CD4-positive, alpha-beta memory T cell (primary cell): ENCODE measurements at regions not wholly inside any gene's neighbourhood (a gene's known extent, or its start where the extent isn't known, plus 50 kb on each side); places are given as distances from the start of the nearest gene placed in this dataset.

Experiments used
- CTCF ChIA-PET: fragments of 350-600 bp; sonication (Branson Sonifier 250); formaldehyde crosslinking; loops from one replicate; lab custom pipeline; 2021; ENCODE audit warnings: inconsistent platforms; ENCODE audit not compliant: partially characterized antibody; lab: Charles Lee
- POLR2A ChIA-PET: fragments of 350-600 bp; sonication (Branson Sonifier 250); formaldehyde crosslinking; loops from one replicate; lab custom pipeline; 2021; ENCODE audit not compliant: partially characterized antibody; lab: Charles Lee
- DNase-seq, 5 donors: peaks; one replicate each; pipeline versions ENCODE4 v3.0.0 to v3.0.0-alpha.2; 2020 to 2022; ENCODE audit warnings: mixed read lengths in 1 of 5
- H3K27ac ChIP-seq: one replicate; pipeline ENCODE4 v1.7.0; 2013; ENCODE audit warnings: low read depth, low read length
- H3K27me3 ChIP-seq: 2 replicates; pipeline ENCODE4 v1.7.0; 2013; ENCODE audit warnings: mild to moderate bottlenecking, low read length, moderate library complexity; ENCODE audit not compliant: insufficient read depth
- H3K36me3 ChIP-seq: 2 replicates; pipeline ENCODE4 v1.7.0; 2013; ENCODE audit warnings: mild to moderate bottlenecking, low read length, moderate library complexity; ENCODE audit not compliant: insufficient read depth
- H3K4me1 ChIP-seq: 2 replicates; pipeline ENCODE4 v1.7.0; 2013; ENCODE audit warnings: mild to moderate bottlenecking, low read length, moderate library complexity; ENCODE audit not compliant: insufficient read depth
- H3K4me3 ChIP-seq, 2 donors: one replicate each; pipeline ENCODE4 v1.7.0; 2013; ENCODE audit warnings: low read length in 2 of 2, mild to moderate bottlenecking in 1 of 2
- H3K9me3 ChIP-seq, 2 donors: one replicate each; pipeline ENCODE4 v1.7.0; 2013; ENCODE audit warnings: low read length in 2 of 2, control low read depth in 1 of 2; ENCODE audit not compliant: control insufficient read depth in 1 of 2
- H3K27ac Mint-ChIP-seq, 7 donors: one replicate each; pipeline ENCODE4 v1.8.0; 2020 to 2021; ENCODE audit warnings: mixed read lengths in 7 of 7, mild to moderate bottlenecking in 6 of 7, inconsistent platforms in 3 of 7, moderate library complexity in 3 of 7
- H3K27me3 Mint-ChIP-seq, 2 donors: one replicate each; pipeline ENCODE4 v1.8.0; 2020 to 2021; ENCODE audit warnings: mixed read lengths in 2 of 2
- H3K36me3 Mint-ChIP-seq, 2 donors: one replicate each; pipeline ENCODE4 v1.8.0; 2020 to 2021; ENCODE audit warnings: mixed read lengths in 2 of 2, inconsistent platforms in 1 of 2, mild to moderate bottlenecking in 1 of 2
- H3K4me1 Mint-ChIP-seq, 4 donors: one replicate each; pipeline ENCODE4 v1.8.0; 2020 to 2021; ENCODE audit warnings: mixed read lengths in 4 of 4, mild to moderate bottlenecking in 1 of 4
- H3K4me3 Mint-ChIP-seq, 8 donors: one replicate each; pipeline ENCODE4 v1.8.0; 2020 to 2021; ENCODE audit warnings: mixed read lengths in 8 of 8, mild to moderate bottlenecking in 7 of 8, moderate library complexity in 6 of 8, inconsistent platforms in 3 of 8
- H3K9me3 Mint-ChIP-seq, 8 donors: one replicate each; pipeline ENCODE4 v1.8.0; 2020 to 2021; ENCODE audit warnings: mixed read lengths in 8 of 8, mild to moderate bottlenecking in 5 of 8, inconsistent platforms in 3 of 8, moderate library complexity in 1 of 8
- intact Hi-C: fragments of 100-400 bp; cut with micrococcal nuclease; formaldehyde crosslinking; loops from one replicate; pipeline ENCODE4 v1.15.1; 2023

DNA sequence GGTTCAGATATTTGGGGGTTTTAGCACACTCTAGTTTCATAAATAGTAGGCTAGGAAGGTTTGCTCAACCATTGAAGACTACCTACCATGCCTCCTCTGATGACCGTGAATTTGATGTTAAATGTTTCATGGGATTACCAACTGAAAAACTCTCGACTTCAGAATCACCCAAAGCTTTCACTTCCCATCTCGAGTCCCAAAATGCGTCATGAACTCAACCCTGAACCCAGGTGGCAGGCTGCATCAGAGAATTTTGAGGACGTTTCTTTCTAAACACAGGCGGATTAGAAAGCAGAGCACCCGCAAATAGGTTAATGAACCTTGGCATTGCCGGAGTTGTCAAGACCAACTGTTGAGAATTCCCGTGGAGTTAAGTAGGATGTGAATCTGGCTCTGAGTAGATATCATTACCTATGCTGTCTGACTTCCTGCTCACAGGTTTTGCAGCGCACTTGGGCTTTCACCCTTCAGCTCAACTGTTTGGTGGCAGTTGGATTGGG, 98.4 kb upstream of the ADTRP start:
- Histone ChIP-seq H3K9me3 (no peaks in the 10 kb centered on the region), H3K27me3 (no peaks in the 10 kb centered on the region), H3K4me1 (no peaks in the 10 kb centered on the region), H3K27ac (no peak overlapping the region), H3K36me3 (no peaks in the 10 kb centered on the region), H3K4me3 (no peak overlapping the region)
- no peak for DNase-seq
- H3K36me3 Mint-ChIP-seq: peaks cover 0 to 6% of the 10 kb centered on the region in 2 donors
- no peak overlapping the region for H3K4me3 Mint-ChIP-seq
- peaks cover 0 to 15% (median 8%) of the 10 kb centered on the region in 8 donors for H3K9me3 Mint-ChIP-seq
- H3K4me1 Mint-ChIP-seq: no peaks in the 10 kb centered on the region
- POLR2A ChIA-PET: no interaction called here
- peaks cover 3 to 4% of the 10 kb centered on the region in 2 donors for H3K27me3 Mint-ChIP-seq
- no peak overlapping the region for H3K27ac Mint-ChIP-seq
- intact Hi-C loops: no loop called here
- CTCF ChIA-PET: no interaction called here

DNA sequence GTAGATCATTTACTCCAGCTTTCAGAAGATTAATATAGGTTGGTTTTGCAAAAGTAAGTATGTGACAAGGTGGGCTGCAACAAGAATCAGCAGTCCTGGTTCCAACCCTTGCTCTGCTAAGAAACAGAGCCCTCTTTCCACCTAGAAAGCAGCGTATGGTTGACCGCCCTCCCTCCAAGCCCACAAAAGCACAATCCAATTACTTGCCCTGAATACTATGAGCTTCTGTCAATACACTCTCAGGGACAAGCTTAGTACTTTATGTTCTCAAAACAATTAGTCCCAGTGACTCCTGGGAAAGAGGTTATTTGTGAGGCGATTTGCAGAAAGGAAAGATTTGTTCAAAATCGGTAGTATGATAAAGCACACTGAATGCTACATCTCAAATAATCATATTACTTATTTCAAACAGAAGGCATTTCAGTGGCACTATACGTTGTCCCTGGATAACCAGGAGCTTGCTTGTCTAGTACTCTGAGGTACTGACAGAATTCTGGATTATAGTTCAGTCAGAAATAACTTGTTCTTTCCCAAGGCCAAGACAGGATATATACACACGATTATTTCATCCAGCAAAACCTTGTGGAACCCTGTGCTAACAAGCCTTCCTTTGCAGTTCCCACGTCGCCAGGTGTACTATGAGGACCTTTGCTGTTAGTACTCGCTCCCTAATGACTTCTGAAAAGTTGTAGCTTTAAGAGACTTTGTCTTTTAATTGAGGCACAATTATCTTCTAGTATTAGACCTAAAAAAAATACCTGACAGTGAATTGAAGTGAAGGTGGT, 96.9 kb upstream of the ADTRP start:
- Histone ChIP-seq H3K27me3 (no peaks in the 10 kb centered on the region), H3K9me3 (no peaks in the 10 kb centered on the region), H3K4me1 (no peaks in the 10 kb centered on the region), H3K27ac (no peak overlapping the region), H3K36me3 (no peaks in the 10 kb centered on the region), H3K4me3 (no peak overlapping the region)
- DNase-seq: no peak
- peaks cover 0 to 1% of the 10 kb centered on the region in 2 donors for H3K27me3 Mint-ChIP-seq
- ChIA-PET CTCF (no interaction called here), POLR2A (interaction anchor here (0.8 kb wide), 1 partner anchor 19 kb away, joined by 3 read pairs; no protein-coding TSS in a partner anchor)
- H3K4me3 Mint-ChIP-seq: no peak overlapping the region
- intact Hi-C loops: no loop called here
- H3K4me1 Mint-ChIP-seq: no peaks in the 10 kb centered on the region
- no peak overlapping the region for H3K27ac Mint-ChIP-seq
- peaks cover 0 to 3% of the 10 kb centered on the region in 2 donors for H3K36me3 Mint-ChIP-seq
- H3K9me3 Mint-ChIP-seq: peaks cover 0 to 6% (median 4%) of the 10 kb centered on the region in 8 donors

DNA sequence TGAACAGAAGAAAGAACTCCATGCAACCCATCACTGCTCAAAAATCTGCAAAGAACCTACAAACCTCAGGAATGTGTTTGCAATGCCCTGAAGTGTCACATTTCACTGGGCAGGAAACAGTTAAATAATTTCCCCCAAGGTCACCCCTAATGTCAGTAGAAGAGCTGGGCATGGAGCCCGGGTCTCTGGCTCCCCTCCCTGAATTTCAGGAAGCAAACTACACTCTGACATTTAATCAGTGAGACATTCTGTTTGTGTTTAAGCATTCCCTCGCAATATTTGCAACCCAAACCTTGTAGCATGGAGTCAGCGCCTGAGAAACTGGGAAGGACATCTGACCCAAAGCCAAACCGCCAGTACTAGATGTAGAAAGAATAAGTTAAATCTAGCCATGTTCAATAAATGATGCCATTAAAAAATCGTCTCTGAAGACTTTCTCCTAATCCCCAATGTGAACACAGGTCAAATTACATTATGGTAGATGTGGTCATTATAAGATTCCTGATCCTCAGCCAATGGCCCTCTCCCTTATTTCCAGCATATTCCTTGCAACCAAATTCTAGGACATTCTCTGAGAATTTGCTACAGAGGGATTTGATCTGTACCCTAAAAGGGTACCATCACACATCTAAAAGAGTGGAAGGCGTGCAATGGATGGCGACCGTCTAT, 91.2 kb upstream of the ADTRP start:
- POLR2A ChIA-PET: no interaction called here
- H3K9me3 ChIP-seq: no peaks in the 10 kb centered on the region
- no peak for DNase-seq
- H3K4me1 Mint-ChIP-seq: no peaks in the 10 kb centered on the region
- H3K27ac ChIP-seq: no peak overlapping the region
- no peaks in the 10 kb centered on the region for H3K4me1 ChIP-seq
- H3K9me3 Mint-ChIP-seq: peaks cover 0 to 3% (median 0%) of the 10 kb centered on the region in 8 donors
- no peak overlapping the region for H3K4me3 Mint-ChIP-seq
- H3K27ac Mint-ChIP-seq: no peak overlapping the region
- no peaks in the 10 kb centered on the region for H3K27me3 ChIP-seq
- CTCF ChIA-PET: interaction anchor here (0.6 kb wide), 1 partner anchor 19 kb away, joined by 3 read pairs; no protein-coding TSS in a partner anchor
- no peaks in the 10 kb centered on the region for H3K36me3 Mint-ChIP-seq
- no peaks in the 10 kb centered on the region for H3K36me3 ChIP-seq
- peaks cover 0 to 3% of the 10 kb centered on the region in 2 donors for H3K27me3 Mint-ChIP-seq
- intact Hi-C loops: no loop called here
- H3K4me3 ChIP-seq: no peak overlapping the region

DNA sequence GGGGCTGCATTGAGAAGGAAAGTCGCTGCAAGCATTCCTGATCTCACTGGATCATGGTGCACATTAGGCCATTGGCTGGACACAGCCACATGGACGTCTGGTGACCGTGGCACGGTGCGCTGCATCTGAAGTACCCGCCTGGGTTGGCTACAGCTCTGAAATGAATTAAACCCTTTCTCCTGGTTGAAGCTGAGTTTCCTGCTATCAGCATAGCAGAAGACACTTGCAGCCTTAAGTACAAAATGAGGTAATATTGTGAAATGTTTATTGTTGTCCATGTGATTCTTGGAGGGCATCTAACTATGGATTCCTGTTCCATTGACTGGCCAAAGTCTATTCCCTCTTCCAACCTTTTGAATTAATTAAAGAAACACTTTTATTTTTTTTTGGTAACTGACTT, 89.8 kb upstream of the ADTRP start:
- H3K36me3 Mint-ChIP-seq: no peaks in the 10 kb centered on the region
- Histone ChIP-seq H3K27me3 (no peaks in the 10 kb centered on the region), H3K4me3 (no peak overlapping the region), H3K4me1 (no peaks in the 10 kb centered on the region), H3K27ac (no peak overlapping the region), H3K36me3 (no peaks in the 10 kb centered on the region), H3K9me3 (no peaks in the 10 kb centered on the region)
- ChIA-PET CTCF (no interaction called here), POLR2A (no interaction called here)
- H3K27me3 Mint-ChIP-seq: peaks cover 0 to 1% of the 10 kb centered on the region in 2 donors
- intact Hi-C loops: no loop called here
- H3K4me3 Mint-ChIP-seq: no peak overlapping the region
- H3K27ac Mint-ChIP-seq: no peak overlapping the region
- no peaks in the 10 kb centered on the region for H3K4me1 Mint-ChIP-seq
- DNase-seq: no peak
- H3K9me3 Mint-ChIP-seq: peaks cover 0 to 5% (median 0%) of the 10 kb centered on the region in 8 donors

DNA sequence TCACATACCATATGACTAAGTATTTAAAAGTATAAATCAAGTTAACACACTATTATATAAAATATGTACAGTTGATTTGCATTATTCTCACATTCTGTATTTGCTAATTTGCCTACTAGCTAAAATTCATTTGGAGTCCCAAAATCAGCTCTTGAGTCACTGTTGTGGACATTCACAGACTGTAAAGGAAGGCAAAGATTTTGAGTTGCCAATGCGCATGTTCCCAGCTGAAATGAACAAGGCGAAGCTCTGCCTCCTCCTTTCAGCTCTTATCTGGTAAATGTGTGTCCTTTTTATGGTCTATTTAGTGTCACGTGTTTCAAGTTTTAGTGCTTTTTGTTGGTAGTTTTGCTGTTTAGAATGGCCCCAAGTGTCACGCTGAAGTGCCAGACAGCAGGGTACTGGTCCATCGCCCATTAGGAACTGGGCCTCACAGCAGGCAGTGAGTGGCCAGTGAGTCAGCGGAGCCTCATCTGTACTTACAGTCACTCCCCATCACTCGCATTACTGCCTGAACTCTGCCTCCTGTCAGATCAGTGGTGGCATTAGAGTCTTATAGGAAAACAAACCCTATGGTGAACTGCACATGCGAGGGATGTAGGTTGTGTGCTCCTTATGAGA, 87.2 kb upstream of the ADTRP start:
- Histone ChIP-seq H3K27me3 (no peaks in the 10 kb centered on the region), H3K4me1 (no peaks in the 10 kb centered on the region), H3K27ac (no peak overlapping the region), H3K9me3 (no peaks in the 10 kb centered on the region), H3K4me3 (no peak overlapping the region), H3K36me3 (no peaks in the 10 kb centered on the region)
- DNase-seq: no peak
- Mint-ChIP-seq H3K36me3 (no peaks in the 10 kb centered on the region), H3K27ac (no peak overlapping the region), H3K4me3 (no peak overlapping the region), H3K27me3 (peaks cover 0 to 1% of the 10 kb centered on the region in 2 donors), H3K9me3 (peaks cover 0 to 3% (median 0%) of the 10 kb centered on the region in 8 donors), H3K4me1 (no peaks in the 10 kb centered on the region)
- intact Hi-C loops: no loop called here
- POLR2A ChIA-PET: no interaction called here
- CTCF ChIA-PET: no interaction called here

DNA sequence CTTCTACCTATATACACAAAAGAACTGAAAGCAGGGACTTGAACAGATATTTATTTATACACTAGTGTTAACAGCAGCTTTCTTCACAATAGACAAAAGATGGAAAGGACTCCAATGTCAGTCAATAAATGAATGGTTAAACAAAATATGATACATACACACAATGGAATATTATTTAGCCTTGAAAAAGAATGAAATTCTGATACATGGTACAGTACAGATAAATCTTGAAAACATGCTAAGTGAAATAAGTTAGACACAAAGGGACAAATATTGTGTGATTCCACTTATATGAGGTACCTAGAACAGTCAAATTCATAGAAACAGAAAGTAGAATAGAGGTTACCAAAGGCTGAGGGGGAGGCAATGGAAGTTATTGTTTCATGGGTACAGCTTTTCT, 79.8 kb upstream of the ADTRP start:
- ChIA-PET CTCF (no interaction called here), POLR2A (no interaction called here)
- H3K4me1 Mint-ChIP-seq: no peaks in the 10 kb centered on the region
- Histone ChIP-seq H3K4me1 (no peaks in the 10 kb centered on the region), H3K9me3 (no peaks in the 10 kb centered on the region), H3K27ac (no peak overlapping the region), H3K27me3 (no peaks in the 10 kb centered on the region), H3K36me3 (no peaks in the 10 kb centered on the region), H3K4me3 (no peak overlapping the region)
- intact Hi-C loops: no loop called here
- H3K4me3 Mint-ChIP-seq: no peak overlapping the region
- no peaks in the 10 kb centered on the region for H3K36me3 Mint-ChIP-seq
- H3K9me3 Mint-ChIP-seq: no peaks in the 10 kb centered on the region
- H3K27ac Mint-ChIP-seq: no peak overlapping the region
- H3K27me3 Mint-ChIP-seq: peaks cover 0 to 2% of the 10 kb centered on the region in 2 donors
- no peak for DNase-seq

- Histone ChIP-seq H3K4me1 (no peaks in the 10 kb centered on the region), H3K27ac (no peak overlapping the region), H3K36me3 (no peaks in the 10 kb centered on the region), H3K4me3 (no peak overlapping the region), H3K27me3 (no peaks in the 10 kb centered on the region), H3K9me3 (no peaks in the 10 kb centered on the region)
- intact Hi-C loops: no loop called here
- no peaks in the 10 kb centered on the region for H3K9me3 Mint-ChIP-seq
- DNase-seq: no peak
- no peaks in the 10 kb centered on the region for H3K4me1 Mint-ChIP-seq
- no peak overlapping the region for H3K27ac Mint-ChIP-seq
- H3K36me3 Mint-ChIP-seq: no peaks in the 10 kb centered on the region
- CTCF ChIA-PET: no interaction called here
- H3K4me3 Mint-ChIP-seq: no peak overlapping the region
- POLR2A ChIA-PET: no interaction called here
- peaks cover 0 to 2% of the 10 kb centered on the region in 2 donors for H3K27me3 Mint-ChIP-seq
Observed at GRCh38 chr6:11855743-11856142, 77.1 kb upstream of the ADTRP start.
